SIG-M5 treated with dmso at 0.1 percent for 504 hours (cell line): ENCODE measurements at regions not wholly inside any gene's neighbourhood (a gene's known extent, or its start where the extent isn't known, plus 50 kb on each side); places are given as distances from the start of the nearest gene placed in this dataset.
"Not testable (repeated sequence)": the region's sequence is repeated elsewhere in the genome, so short reads cannot be mapped to it uniquely, and the experiment has no call there.

ENCODE experiments used
- DNase-seq: peaks from one replicate; lab custom pipeline; 2025; ENCODE audit not compliant: unreplicated experiment; lab: John Stamatoyannopoulos, UW

- no peak for DNase-seq
These were observed 384.3 kb upstream of the ACTRT1 start for GRCh38 chrX:128436397-128437103.

GRCh38 chrX:128425546-128425945, 373.3 kb upstream of the ACTRT1 start:
- no peak for DNase-seq

GRCh38 chrX:128408842-128409241, 356.6 kb upstream of the ACTRT1 start:
- no peak for DNase-seq

- DNase-seq = no peak
These were observed 344.4 kb upstream of the ACTRT1 start for GRCh38 chrX:128396601-128397000.

GRCh38 chrX:128383846-128384245, 331.6 kb upstream of the ACTRT1 start:
- DNase-seq = not testable (repeated sequence)

- no peak for DNase-seq
These were observed 313.3 kb upstream of the ACTRT1 start for GRCh38 chrX:128365492-128365891.

GRCh38 chrX:128335671-128336070, 283.5 kb upstream of the ACTRT1 start:
- DNase-seq = no peak

- DNase-seq = no peak
These were observed 282.6 kb upstream of the ACTRT1 start for GRCh38 chrX:128334821-128335220.

- no peak for DNase-seq
These were observed 258.7 kb upstream of the ACTRT1 start for GRCh38 chrX:128310912-128311311.

- no peak for DNase-seq
These were observed 257.1 kb upstream of the ACTRT1 start for GRCh38 chrX:128309311-128309710.

- no peak for DNase-seq
These were observed 242.0 kb upstream of the ACTRT1 start for GRCh38 chrX:128294198-128294597.

- no peak for DNase-seq
These were observed 235.5 kb upstream of the ACTRT1 start for GRCh38 chrX:128287693-128288092.

GRCh38 chrX:128250621-128251020, 198.4 kb upstream of the ACTRT1 start:
- no peak for DNase-seq

- DNase-seq = no peak
These were observed 164.2 kb upstream of the ACTRT1 start for GRCh38 chrX:128216364-128216763.

GRCh38 chrX:128165884-128166408, 113.7 kb upstream of the ACTRT1 start:
- DNase-seq = no peak

GRCh38 chrX:128156204-128156603, 104.0 kb upstream of the ACTRT1 start:
- DNase-seq = no peak

GRCh38 chrX:128142745-128143144, 90.5 kb upstream of the ACTRT1 start:
- DNase-seq = no peak

- peak; percentile 18 for DNase-seq
These were observed 54.4 kb upstream of the ACTRT1 start for GRCh38 chrX:128106630-128107029.

GRCh38 chrX:128105659-128106058, 53.5 kb upstream of the ACTRT1 start:
- DNase-seq = no peak
